IMR-90 (cell line): ENCODE measurements at regions not wholly inside any gene's neighbourhood (a gene's known extent, or its start where the extent isn't known, plus 50 kb on each side); places are given as distances from the start of the nearest gene placed in this dataset.

Experiments
- ATAC-seq: fragments of 200-7000 bp; cut with Tn5 transposase; 2 replicates; pipeline ENCODE4 v1.9.1; 2020; ENCODE audit warnings: low read depth, mild to moderate bottlenecking, moderate library complexity
- BruUV-seq: library from RNA; stranded (reverse); fragments of 400-500 nt; replicated peaks from 2 replicates; lab custom pipeline; 2021; lab: Mats Ljungman, UMichigan
- CTCF ChIA-PET: fragments of 300-600 bp; formaldehyde crosslinking; extraction: SDS; loops from one replicate; lab custom pipeline; 2021; ENCODE audit warnings: antibody characterized with exemption; lab: Yijun Ruan, JAX
- POLR2A ChIA-PET: fragments of 300-600 bp; sonication (Branson Sonifier 250); formaldehyde crosslinking; loops from one replicate; lab custom pipeline; 2022; ENCODE audit warnings: antibody characterized with exemption; ENCODE audit not compliant: unreplicated experiment; lab: Charles Lee
- DNase-seq: peaks from one replicate; pipeline ENCODE4 v3.0.0; 2013
- H2AFZ ChIP-seq: replicated peaks from 2 replicates; pipeline ENCODE3; 2013; ENCODE audit warnings: low read length, mild to moderate bottlenecking; ENCODE audit not compliant: poor library complexity
- H2AK5ac ChIP-seq: 2 replicates; pipeline ENCODE4 v1.6.1; 2013; ENCODE audit warnings: low read depth, low read length, inconsistent platforms
- H2AK9ac ChIP-seq: replicated peaks from 2 replicates; pipeline ENCODE3; 2013; ENCODE audit warnings: mild to moderate bottlenecking, low read depth, low read length, moderate library complexity; ENCODE audit not compliant: poor library complexity
- H2BK120ac ChIP-seq: 2 replicates; pipeline ENCODE4 v1.6.1; 2013; ENCODE audit warnings: low read depth, low read length, inconsistent platforms
- H2BK15ac ChIP-seq: 3 replicates; pipeline ENCODE4 v1.6.1; 2013; ENCODE audit warnings: low read depth, low read length, inconsistent platforms
- H2BK20ac ChIP-seq: 2 replicates; pipeline ENCODE4 v1.6.1; 2013; ENCODE audit warnings: low read depth, mild to moderate bottlenecking, inconsistent platforms, low read length, moderate library complexity
- H2BK5ac ChIP-seq: 2 replicates; pipeline ENCODE4 v1.6.1; 2013; ENCODE audit warnings: mild to moderate bottlenecking, low read depth, low read length, inconsistent platforms; ENCODE audit not compliant: poor library complexity, severe bottlenecking
- H3K14ac ChIP-seq: replicated peaks from 2 replicates; pipeline ENCODE4 v1.6.1; 2013; ENCODE audit warnings: low read depth, low read length, inconsistent platforms
- H3K18ac ChIP-seq: 2 replicates; pipeline ENCODE4 v1.6.1; 2013; ENCODE audit warnings: low read depth, low read length, control low read depth
- H3K23ac ChIP-seq: 2 replicates; pipeline ENCODE4 v1.6.1; 2013; ENCODE audit warnings: low read depth, low read length, inconsistent platforms
- H3K27ac ChIP-seq: 2 replicates; pipeline ENCODE4 v1.5.1; 2013; ENCODE audit warnings: mild to moderate bottlenecking, control low read depth, low read length; ENCODE audit not compliant: insufficient read depth
- H3K27me3 ChIP-seq: 2 replicates; pipeline ENCODE4 v1.6.1; 2013; ENCODE audit warnings: low read length; ENCODE audit not compliant: control insufficient read depth, insufficient read depth
- H3K36me3 ChIP-seq: 2 replicates; pipeline ENCODE4 v1.6.1; 2013; ENCODE audit warnings: low read length, mixed read lengths; ENCODE audit not compliant: control insufficient read depth, insufficient read depth
- H3K4ac ChIP-seq: 2 replicates; pipeline ENCODE4 v1.6.1; 2013; ENCODE audit warnings: low read depth, low read length, inconsistent platforms
- H3K4me1 ChIP-seq: 2 replicates; pipeline ENCODE4 v1.6.1; 2013; ENCODE audit warnings: low read length, mixed read lengths; ENCODE audit not compliant: control insufficient read depth, insufficient read depth
- H3K4me2 ChIP-seq: 2 replicates; pipeline ENCODE4 v1.6.1; 2013; ENCODE audit warnings: low read depth, mild to moderate bottlenecking, control low read depth, low read length, moderate library complexity
- H3K4me3 ChIP-seq: 2 replicates; pipeline ENCODE4 v1.5.1; 2013; ENCODE audit warnings: low read depth, mild to moderate bottlenecking, control low read depth, low read length, moderate library complexity; ENCODE audit not compliant: insufficient read depth
- H3K56ac ChIP-seq: 2 replicates; pipeline ENCODE4 v1.6.1; 2013; ENCODE audit warnings: low read length, inconsistent platforms; ENCODE audit not compliant: insufficient read depth; ENCODE audit errors: extremely low read depth
- H3K79me1 ChIP-seq, 2 experiments: 2 replicates each; pipeline ENCODE4 v1.6.1; 2013; ENCODE audit warnings: low read length in 2 of 2, inconsistent platforms in 1 of 2, low read depth in 1 of 2
- H3K9ac ChIP-seq: 2 replicates; pipeline ENCODE4 v1.6.1; 2013; ENCODE audit warnings: low read depth, low read length, control low read depth
- H3K9me1 ChIP-seq: 2 replicates; pipeline ENCODE4 v1.6.1; 2013; ENCODE audit warnings: low read length, inconsistent platforms; ENCODE audit not compliant: insufficient read depth
- H3K9me3 ChIP-seq: 2 replicates; pipeline ENCODE4 v1.6.1; 2013; ENCODE audit warnings: low read length; ENCODE audit not compliant: control insufficient read depth, insufficient read depth
- H4K20me1 ChIP-seq: 2 replicates; pipeline ENCODE4 v1.6.1; 2013; ENCODE audit warnings: low read length, inconsistent platforms; ENCODE audit not compliant: insufficient read depth
- H4K5ac ChIP-seq: 2 replicates; pipeline ENCODE4 v1.6.1; 2013; ENCODE audit warnings: mild to moderate bottlenecking, low read depth, low read length, control low read depth
- H4K8ac ChIP-seq, 2 experiments: 2 replicates each; pipeline ENCODE4 v1.6.1; 2013; ENCODE audit warnings: low read depth in 2 of 2, low read length in 2 of 2, control low read depth in 1 of 2, inconsistent platforms in 1 of 2
- H4K91ac ChIP-seq: 2 replicates; pipeline ENCODE4 v1.6.1; 2013; ENCODE audit warnings: low read depth, low read length, inconsistent platforms; ENCODE audit not compliant: insufficient read depth
- RCOR1 ChIP-seq: IDR thresholded peaks from 2 replicates; pipeline ENCODE4 v1.6.1; 2012; ENCODE audit warnings: mild to moderate bottlenecking, low read length, improper control_type of control experiment; ENCODE audit not compliant: insufficient replicate concordance
- WGBS, 2 experiments: methylation state at CpG; one replicate each; pipeline versions ENCODE4 v1.1.5 to v1.1.7; 2013; ENCODE audit warnings: missing lambda C conversion rate in 2 of 2; ENCODE audit not compliant: insufficient read length in 1 of 2; ENCODE audit errors: extremely low coverage in 2 of 2; 5-methylcytosine and 5-hydroxymethylcytosine counted together
- dilution Hi-C: fragments of 300-500 bp; cut with HindIII; formaldehyde crosslinking; loops from one replicate; pipeline ENCODE4 v1.14.3; 2018; ENCODE audit warnings: low sequenced_read_pairs; ENCODE audit not compliant: unreplicated experiment
- in situ Hi-C: fragments of 300-500 bp; cut with MboI; formaldehyde crosslinking; loops from 3 replicates; pipeline ENCODE4 v1.14.3; 2019; ENCODE audit warnings: low sequenced_read_pairs, inconsistent platforms, mixed read lengths
- intact Hi-C: fragments of 100-400 bp; cut with micrococcal nuclease; formaldehyde crosslinking; loops from 2 replicates; pipeline ENCODE4 v1.10.0; 2022
- TF ChIP-seq, protein P1 (sequence below): conservative IDR thresholded peaks from 2 replicates; pipeline ENCODE4 v1.5.1; 2012; ENCODE audit warnings: mild to moderate bottlenecking, low read depth, low read length, improper control_type of control experiment

DNA sequence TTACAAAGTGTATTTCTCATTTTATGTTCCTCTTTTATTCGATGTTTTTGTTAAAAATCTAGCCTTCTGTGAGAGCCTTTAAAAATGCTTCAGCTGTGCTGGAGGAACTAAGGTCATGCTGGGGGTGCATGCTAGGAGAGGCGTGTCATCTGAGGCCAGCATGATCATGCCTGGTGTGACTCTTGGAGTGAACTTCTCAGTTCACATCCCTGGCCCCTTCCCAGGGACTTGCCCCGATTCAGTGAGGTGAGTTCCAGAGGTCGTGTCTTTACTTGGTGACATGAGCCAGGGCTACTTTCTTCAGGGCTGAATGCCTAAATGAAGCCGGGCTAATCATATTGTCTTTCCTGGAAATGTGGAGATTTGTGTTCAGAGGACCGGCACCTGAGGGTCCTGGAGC, 264.9 kb downstream of the MREG start:
- no peak overlapping the region for H4K5ac ChIP-seq
- H2AK5ac ChIP-seq: peak overlapping the region; percentile 71
- no peak overlapping the region for H3K27ac ChIP-seq
- no peak overlapping the region for H4K91ac ChIP-seq
- TF ChIP-seq RCOR1: no peak
- TF ChIP-seq, protein P1, sequence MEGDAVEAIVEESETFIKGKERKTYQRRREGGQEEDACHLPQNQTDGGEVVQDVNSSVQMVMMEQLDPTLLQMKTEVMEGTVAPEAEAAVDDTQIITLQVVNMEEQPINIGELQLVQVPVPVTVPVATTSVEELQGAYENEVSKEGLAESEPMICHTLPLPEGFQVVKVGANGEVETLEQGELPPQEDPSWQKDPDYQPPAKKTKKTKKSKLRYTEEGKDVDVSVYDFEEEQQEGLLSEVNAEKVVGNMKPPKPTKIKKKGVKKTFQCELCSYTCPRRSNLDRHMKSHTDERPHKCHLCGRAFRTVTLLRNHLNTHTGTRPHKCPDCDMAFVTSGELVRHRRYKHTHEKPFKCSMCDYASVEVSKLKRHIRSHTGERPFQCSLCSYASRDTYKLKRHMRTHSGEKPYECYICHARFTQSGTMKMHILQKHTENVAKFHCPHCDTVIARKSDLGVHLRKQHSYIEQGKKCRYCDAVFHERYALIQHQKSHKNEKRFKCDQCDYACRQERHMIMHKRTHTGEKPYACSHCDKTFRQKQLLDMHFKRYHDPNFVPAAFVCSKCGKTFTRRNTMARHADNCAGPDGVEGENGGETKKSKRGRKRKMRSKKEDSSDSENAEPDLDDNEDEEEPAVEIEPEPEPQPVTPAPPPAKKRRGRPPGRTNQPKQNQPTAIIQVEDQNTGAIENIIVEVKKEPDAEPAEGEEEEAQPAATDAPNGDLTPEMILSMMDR: no peak
- H3K79me1 ChIP-seq: no peaks in the 10 kb centered on the region
- no peaks in the 10 kb centered on the region for H4K20me1 ChIP-seq
- H3K14ac ChIP-seq: peak overlapping the region; percentile 74; the same call in 1 of the 2 replicates
- H3K56ac ChIP-seq: no peak overlapping the region
- H2BK5ac ChIP-seq: no peak overlapping the region
- H3K9me1 ChIP-seq: peaks cover 23% of the 10 kb centered on the region
- peak overlapping the region; percentile 54; the same call in 1 of the 2 replicates for H3K4ac ChIP-seq
- H2AFZ ChIP-seq: no peak overlapping the region
- peak overlapping the region; percentile 76; the same call in 1 of the 2 replicates for H2BK120ac ChIP-seq
- WGBS, 2 experiments: 74% methylated on average over 2 of the region's 6 CpGs; no CpG with 5 or more reads in 1 of the 2 experiments
- no TSS peak for BruUV-seq
- H3K4me1 ChIP-seq: peaks cover 13% of the 10 kb centered on the region
- H3K27me3 ChIP-seq: no peaks in the 10 kb centered on the region
- no peak overlapping the region for H3K4me2 ChIP-seq
- in situ Hi-C loops (no loop called here), dilution Hi-C loops (no loop called here), intact Hi-C loops (no loop called here)
- POLR2A ChIA-PET: no interaction called here
- CTCF ChIA-PET: interaction anchor here (0.9 kb wide), 1 partner anchor 13 kb away, joined by 3 read pairs; no protein-coding TSS in a partner anchor
- peak overlapping the region; percentile 65; the same call in 1 of the 2 replicates for H2BK20ac ChIP-seq
- H2BK15ac ChIP-seq: peak overlapping the region; percentile 85; the same call in 2 of the 3 replicates
- no peak overlapping the region for H3K23ac ChIP-seq
- peak overlapping the region; percentile 6 for H2AK9ac ChIP-seq
- DNase-seq: peak; percentile 32
- ATAC-seq: no peak
- no peak overlapping the region for H3K4me3 ChIP-seq
- no peak overlapping the region for H3K9ac ChIP-seq
- no peaks in the 10 kb centered on the region for H3K36me3 ChIP-seq
- no peaks in the 10 kb centered on the region for H3K9me3 ChIP-seq
- H4K8ac ChIP-seq: no peak overlapping the region
- peak overlapping the region; percentile 47; the same call in 1 of the 2 replicates for H3K18ac ChIP-seq
